ENCODE measurements at regions not wholly inside any gene's neighbourhood (a gene's known extent, or its start where the extent isn't known, plus 50 kb on each side); places are given as distances from the start of the nearest gene placed in this dataset.
"Not testable (repeated sequence)": the region's sequence is repeated elsewhere in the genome, so short reads cannot be mapped to it uniquely, and the experiment has no call there.

- no peak for DNase-seq (ENCODE audit: low read depth)
Observed at GRCh38 chr2:226578879-226579278, 220.7 kb downstream of the IRS1 start.

GRCh38 chr2:226578373-226578772 is 221.2 kb downstream of the IRS1 start:
- DNase-seq (ENCODE audit: low read depth), result no peak

GRCh38 chr2:226575928-226576327 is 223.7 kb downstream of the IRS1 start:
- DNase-seq (ENCODE audit: low read depth), result no peak

- DNase-seq (ENCODE audit: low read depth), result no peak
Observed at GRCh38 chr2:226573158-226573557, 226.5 kb downstream of the IRS1 start.

- DNase-seq (ENCODE audit: low read depth), result no peak
Observed at GRCh38 chr2:226564667-226565066, 235.0 kb downstream of the IRS1 start.

GRCh38 chr2:226561962-226562361 is 237.7 kb downstream of the IRS1 start:
- no peak for DNase-seq (ENCODE audit: low read depth)

GRCh38 chr2:226560325-226560724 is 239.3 kb downstream of the IRS1 start:
- no peak for DNase-seq (ENCODE audit: low read depth)

GRCh38 chr2:226559536-226559935 is 240.1 kb downstream of the IRS1 start:
- no peak for DNase-seq (ENCODE audit: low read depth)

GRCh38 chr2:226558418-226558817 is 241.2 kb downstream of the IRS1 start:
- no peak for DNase-seq (ENCODE audit: low read depth)

GRCh38 chr2:226556050-226556449 is 243.6 kb downstream of the IRS1 start:
- DNase-seq (ENCODE audit: low read depth), result no peak

GRCh38 chr2:226554701-226555100 is 244.9 kb downstream of the IRS1 start:
- DNase-seq (ENCODE audit: low read depth), result no peak

- no peak for DNase-seq (ENCODE audit: low read depth)
Observed at GRCh38 chr2:226553333-226553732, 246.3 kb downstream of the IRS1 start.

GRCh38 chr2:226552571-226553285 is 246.9 kb downstream of the IRS1 start:
- DNase-seq (ENCODE audit: low read depth), result no peak

- no peak for DNase-seq (ENCODE audit: low read depth)
Observed at GRCh38 chr2:226551522-226552250, 247.9 kb downstream of the IRS1 start.

- DNase-seq (ENCODE audit: low read depth), result no peak
Observed at GRCh38 chr2:226550801-226551200, 248.8 kb downstream of the IRS1 start.

GRCh38 chr2:226548732-226549131 is 250.9 kb downstream of the IRS1 start:
- DNase-seq (ENCODE audit: low read depth), result no peak

- DNase-seq (ENCODE audit: low read depth), result no peak
Observed at GRCh38 chr2:226544596-226545210, 254.9 kb downstream of the IRS1 start.

GRCh38 chr2:226540204-226540994 is 259.2 kb downstream of the IRS1 start:
- no peak for DNase-seq (ENCODE audit: low read depth)

- no peak for DNase-seq (ENCODE audit: low read depth)
Observed at GRCh38 chr2:226536410-226536809, 263.2 kb downstream of the IRS1 start.

GRCh38 chr2:226532976-226533375 is 266.6 kb downstream of the IRS1 start:
- not testable (repeated sequence) for DNase-seq (ENCODE audit: low read depth)

GRCh38 chr2:226531061-226531810 is 268.4 kb downstream of the IRS1 start:
- DNase-seq (ENCODE audit: low read depth), result no peak

GRCh38 chr2:226529556-226529955 is 270.1 kb downstream of the IRS1 start:
- DNase-seq (ENCODE audit: low read depth), result no peak

All from stromal cell of bone marrow (primary cell).